ENCODE measurements at regions not wholly inside any gene's neighbourhood (a gene's known extent, or its start where the extent isn't known, plus 50 kb on each side); places are given as distances from the start of the nearest gene placed in this dataset.

DNA sequence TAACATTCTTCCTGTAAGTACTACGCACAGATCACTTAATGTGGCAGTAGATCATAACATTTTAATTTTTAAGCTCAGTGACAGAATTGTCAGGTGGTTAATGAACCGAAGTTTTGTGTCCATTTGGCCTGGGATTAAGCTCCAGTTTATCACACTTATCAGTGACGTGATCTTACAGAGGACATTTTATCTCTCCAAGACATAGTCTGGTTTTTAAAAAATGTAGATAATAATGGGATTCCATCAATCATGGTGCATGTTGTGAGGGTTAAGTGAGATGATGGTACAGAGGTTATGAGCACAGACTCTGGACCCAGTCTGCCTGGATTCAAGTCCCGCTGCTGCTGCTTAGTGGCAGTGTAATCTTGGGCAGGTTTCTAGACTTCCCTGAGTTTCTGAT, 66.0 kb upstream of the ZFAND5 start:
- no peak for DNase-seq (ENCODE audit: low spot score)

DNA sequence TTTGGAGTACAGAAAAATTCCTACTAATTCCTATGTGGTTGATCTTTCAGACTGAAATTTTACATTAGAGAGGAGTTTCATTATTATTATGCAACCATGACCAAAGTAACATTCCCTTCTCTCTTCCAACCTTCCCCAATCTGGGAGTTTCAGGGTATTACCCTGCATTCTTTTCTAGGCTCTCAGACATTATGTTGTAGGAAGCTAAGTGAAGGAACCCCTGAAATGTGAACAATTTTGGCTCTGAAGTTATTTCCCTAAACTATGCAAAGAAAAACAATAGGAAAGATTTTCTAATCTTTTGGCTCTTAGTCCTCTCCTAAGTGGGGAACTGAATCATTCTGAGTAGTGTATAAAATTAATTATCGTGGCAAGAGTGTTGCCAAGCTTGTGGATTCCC, 63.3 kb upstream of the ZFAND5 start:
- peak; percentile 69 for DNase-seq (ENCODE audit: low spot score)

DNA sequence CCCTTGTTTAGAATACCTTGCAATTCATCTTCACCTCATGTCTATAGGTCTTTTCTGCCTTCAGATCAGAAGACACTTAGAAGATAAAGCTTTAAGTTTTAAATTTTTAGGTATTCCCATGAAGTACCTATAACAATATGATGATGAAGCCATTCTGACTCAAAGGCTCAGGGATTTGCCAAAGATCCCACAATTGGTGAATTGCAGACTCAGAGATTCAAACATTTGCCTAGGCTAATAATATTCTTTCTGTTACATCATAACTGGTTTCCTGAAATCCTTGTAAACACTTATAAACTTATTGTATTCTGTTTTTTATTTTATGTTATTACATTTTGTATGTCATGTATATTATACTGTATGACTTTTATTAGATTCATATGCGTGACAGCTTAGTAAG, 62.8 kb upstream of the ZFAND5 start:
- peak; percentile 24 for DNase-seq (ENCODE audit: low spot score)

DNA sequence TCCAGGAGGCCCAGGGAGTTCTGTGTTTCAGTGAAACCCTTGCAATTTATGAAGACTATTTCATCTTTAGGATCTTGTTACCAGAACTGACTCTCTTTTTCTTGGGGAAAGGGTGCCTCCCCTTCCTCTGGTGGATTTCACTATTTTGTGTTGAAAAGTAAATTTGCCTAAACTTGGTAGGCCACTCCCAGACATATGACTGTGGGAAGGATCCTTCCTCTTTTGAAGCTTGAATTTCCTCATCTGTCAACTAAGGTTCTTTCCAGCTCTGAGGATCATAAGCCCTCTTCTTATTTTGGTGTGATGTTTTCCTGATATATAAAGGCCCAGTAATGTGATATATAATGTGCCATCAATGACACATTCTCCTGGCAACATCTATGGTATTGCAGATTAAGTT, 59.1 kb upstream of the ZFAND5 start:
- no peak for DNase-seq (ENCODE audit: low spot score)

DNA sequence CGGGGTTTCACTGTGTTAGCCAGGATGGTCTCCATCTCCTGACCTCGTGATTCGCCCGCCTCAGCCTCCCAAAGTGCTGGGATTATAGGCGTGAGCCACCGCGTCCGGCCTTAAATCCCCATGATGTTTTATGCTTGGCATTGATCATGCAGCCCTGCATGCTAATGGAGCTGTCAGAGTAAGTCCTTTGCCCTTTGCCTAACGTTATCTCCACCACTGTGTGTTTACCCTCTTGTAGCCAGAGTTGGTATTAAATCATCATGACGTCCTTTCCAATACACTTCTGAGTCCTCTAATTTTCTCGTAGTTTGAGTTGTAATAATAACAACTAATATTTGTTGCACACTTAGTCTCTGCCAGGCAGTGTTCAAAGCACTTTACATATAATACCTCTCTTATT, 57.2 kb upstream of the ZFAND5 start:
- no peak for DNase-seq (ENCODE audit: low spot score)

DNA sequence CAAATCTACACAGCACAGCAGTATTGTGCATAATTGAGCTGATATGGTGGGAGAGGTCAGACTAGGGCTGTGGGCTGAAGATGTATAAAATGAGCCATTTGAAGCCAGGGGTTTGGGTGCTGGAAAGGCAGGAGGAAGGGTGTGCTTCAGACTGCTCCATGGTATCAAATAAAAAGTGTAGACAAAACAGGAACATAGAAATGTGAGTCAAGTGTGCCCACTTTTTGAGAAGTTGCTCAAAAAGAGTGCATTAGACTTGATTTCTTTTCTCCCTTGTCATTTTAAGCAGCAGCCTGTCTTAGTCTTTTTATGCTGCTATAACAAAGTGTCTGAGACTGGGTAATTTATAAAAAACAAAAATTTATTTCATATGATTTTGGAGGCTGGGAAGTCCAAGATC, 55.8 kb upstream of the ZFAND5 start:
- no peak for DNase-seq (ENCODE audit: low spot score)

DNA sequence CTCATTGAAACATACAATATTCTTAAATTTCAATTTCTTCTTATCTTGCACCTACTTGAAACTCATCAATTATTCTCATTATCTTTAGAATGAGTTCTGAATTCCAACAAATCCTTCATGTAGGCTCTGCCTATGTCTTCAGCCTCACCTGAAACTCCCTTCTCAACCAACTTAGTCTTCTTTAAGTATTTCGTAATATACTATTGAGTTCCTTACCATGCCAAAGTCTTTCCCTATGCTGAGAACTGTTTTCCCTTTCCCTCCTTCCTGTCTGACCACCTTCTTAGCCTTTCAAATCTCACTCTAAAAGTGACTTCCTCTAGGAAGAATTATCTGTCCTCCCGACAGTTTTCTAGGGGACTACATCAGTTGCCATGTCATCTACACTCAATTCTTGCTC, 50.9 kb upstream of the ZFAND5 start:
- no peak for DNase-seq (ENCODE audit: low spot score)

DNA sequence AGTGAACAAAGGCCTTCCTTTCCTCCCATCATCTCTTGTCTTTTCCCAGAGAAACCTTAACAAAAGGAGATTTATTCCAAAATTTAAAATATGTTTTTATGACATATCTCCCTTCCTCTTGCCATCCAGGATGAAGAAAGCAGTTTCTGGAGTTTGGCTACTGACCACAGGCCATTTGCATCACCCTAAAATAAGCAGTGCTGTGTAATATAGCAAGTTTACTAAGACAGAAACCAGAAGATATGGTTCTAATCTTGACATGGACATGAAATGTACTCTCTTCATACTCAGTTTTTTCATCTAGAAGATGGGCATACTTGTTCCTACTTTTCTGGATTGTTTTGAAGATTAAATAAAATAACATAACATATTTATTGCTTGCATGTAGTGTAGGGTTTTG, 50.2 kb upstream of the ZFAND5 start:
- DNase-seq (ENCODE audit: low spot score), result no peak
